IPS DF 6.9 (cell line): ENCODE measurements at regions not wholly inside any gene's neighbourhood (a gene's known extent, or its start where the extent isn't known, plus 50 kb on each side); places are given as distances from the start of the nearest gene placed in this dataset.

Experiments
- DNase-seq: peaks from one replicate; pipeline ENCODE4 v3.0.0-alpha.2; 2013; ENCODE audit warnings: low read depth, low spot score
- H3K27ac ChIP-seq: one replicate; pipeline ENCODE4 v1.5.1; 2013; ENCODE audit warnings: low read length, control low read depth
- H3K27me3 ChIP-seq: 2 replicates; pipeline ENCODE4 v1.6.1; 2013; ENCODE audit warnings: mild to moderate bottlenecking, low read length; ENCODE audit not compliant: control insufficient read depth, insufficient read depth
- H3K36me3 ChIP-seq: 2 replicates; pipeline ENCODE4 v1.6.1; 2013; ENCODE audit warnings: low read length; ENCODE audit not compliant: control insufficient read depth, insufficient read depth
- H3K4me1 ChIP-seq: 2 replicates; pipeline ENCODE4 v1.6.1; 2013; ENCODE audit warnings: low read length; ENCODE audit not compliant: control insufficient read depth, insufficient read depth
- H3K4me3 ChIP-seq: 2 replicates; pipeline ENCODE4 v1.5.1; 2013; ENCODE audit warnings: mild to moderate bottlenecking, low read length
- H3K9me3 ChIP-seq: 2 replicates; pipeline ENCODE4 v1.6.1; 2013; ENCODE audit warnings: low read length, inconsistent platforms; ENCODE audit not compliant: control insufficient read depth, insufficient read depth
- whole genome bisulfite sequencing: extraction: QIAGEN DNeasy Blood & Tissue Kit; methylation state at CpG from one replicate; pipeline ENCODE4 v1.1.7; 2013; ENCODE audit warnings: mixed read lengths, missing lambda C conversion rate; ENCODE audit not compliant: insufficient read length, insufficient coverage; 5-methylcytosine and 5-hydroxymethylcytosine counted together

- DNase-seq, result no peak
- no peaks in the 10 kb centered on the region for H3K36me3 ChIP-seq
- no peaks in the 10 kb centered on the region for H3K27me3 ChIP-seq
- H3K4me1 ChIP-seq, result peaks cover 9% of the 10 kb centered on the region
- no peak overlapping the region for H3K4me3 ChIP-seq
- no CpG with 5 or more reads among the region's 18 CpGs for WGBS
- H3K27ac ChIP-seq, result no peak overlapping the region
- H3K9me3 ChIP-seq, result no peaks in the 10 kb centered on the region
Observed at GRCh38 chr2:15890124-15890754, 50.1 kb upstream of the MYCN start.
